Right lobe of liver (tissue), 6 donors: ENCODE measurements at regions not wholly inside any gene's neighbourhood (a gene's known extent, or its start where the extent isn't known, plus 50 kb on each side); places are given as distances from the start of the nearest gene placed in this dataset.
"Not testable (repeated sequence)": the region's sequence is repeated elsewhere in the genome, so short reads cannot be mapped to it uniquely, and the experiment has no call there.

Experiments used
- ATAC-seq, 4 donors: fragments of 200-7000 bp; cut with Tn5 transposase; one replicate each; pipeline ENCODE4 v1.9.1; 2020; ENCODE audit warnings: mild to moderate bottlenecking in 4 of 4, moderate library complexity in 4 of 4
- DNase-seq, 3 donors: peaks; one replicate each; pipeline ENCODE4 v3.0.0-alpha.2; 2020
- H3K27ac ChIP-seq, 3 donors: fragments of 200-600 bp; one replicate each; pipeline ENCODE4 v1.8.0; 2022
- H3K27me3 ChIP-seq, 2 donors: fragments of 200-600 bp; one replicate each; pipeline ENCODE4 v1.8.0; 2022
- H3K36me3 ChIP-seq, 4 donors: fragments of 200-600 bp; sonication (generic) in 1 of 4; one replicate each; pipeline versions ENCODE4 v1.5.1 to v1.8.0; 2017 to 2022; ENCODE audit warnings: control low read depth in 1 of 4
- H3K4me1 ChIP-seq, 4 donors: fragments of 200-600 bp; sonication (generic) in 1 of 4; one replicate each; pipeline versions ENCODE4 v1.5.1 to v1.8.0; 2017 to 2022; ENCODE audit warnings: control low read depth in 1 of 4
- H3K4me3 ChIP-seq, 3 donors: fragments of 200-600 bp; one replicate each; pipeline ENCODE4 v1.8.0; 2022
- H3K9me3 ChIP-seq, 4 donors: fragments of 200-600 bp; sonication (generic) in 1 of 4; one replicate each; pipeline versions ENCODE4 v1.5.1 to v1.8.0; 2017 to 2022; ENCODE audit warnings: control low read depth in 1 of 4
- CTCF ChIP-seq, 4 donors: fragments of 200-600 bp in 3 of 4; fragments of 450-650 bp in 1 of 4; IDR thresholded peaks; one replicate each; pipeline versions ENCODE4 v1.5.1 to v1.8.0; 2016 to 2022; ENCODE audit warnings: antibody characterized with exemption in 4 of 4, mild to moderate bottlenecking in 2 of 4
- POLR2A ChIP-seq: fragments of 450-650 bp; IDR thresholded peaks from one replicate; pipeline ENCODE4 v1.6.1; 2017; ENCODE audit warnings: antibody characterized with exemption, mild to moderate bottlenecking
- WGBS: methylation state at CpG from one replicate; pipeline ENCODE4 v1.1.6; 2018; ENCODE audit warnings: low coverage, low lambda C conversion rate; ENCODE audit not compliant: insufficient coverage; ENCODE audit errors: missing lambda C conversion rate; 5-methylcytosine and 5-hydroxymethylcytosine counted together
- intact Hi-C, 2 donors: fragments of 100-400 bp; cut with DNase I; formaldehyde crosslinking; loops; one replicate each; pipeline versions ENCODE4 v1.11.2 to v1.14.1; 2022
- donor health status: DM: no; HTN: yes; CAD: no.
- donor health status: DM: no; HTN: no; CAD: no.
- donor health status: DM: no; HTN: no; CAD: no.
- donor health status: DM: no; HTN: yes; CAD: no.
- donor health status: DM: no; HTN: yes; CAD: no.

GRCh38 chr1:101420406-101420805, 183.6 kb downstream of the S1PR1 start:
- no peak for DNase-seq
- intact Hi-C loops, result no loop called here
- Histone ChIP-seq H3K36me3 (no peaks in the 10 kb centered on the region), H3K27me3 (no peaks in the 10 kb centered on the region), H3K9me3 (no peaks in the 10 kb centered on the region), H3K4me3 (no peak overlapping the region), H3K27ac (no peak overlapping the region), H3K4me1 (no peaks in the 10 kb centered on the region)
- no peak for ATAC-seq
- WGBS, result 15% methylated on average over 2 of the region's 2 CpGs
- TF ChIP-seq CTCF (IDR thresholded peaks at IDR 0.05), result no peak

GRCh38 chr1:101428083-101428482, 191.3 kb downstream of the S1PR1 start:
- H3K27ac ChIP-seq, DNase-seq, intact Hi-C loops, H3K36me3 ChIP-seq, H3K27me3 ChIP-seq, ATAC-seq, H3K9me3 ChIP-seq, H3K4me1 ChIP-seq, H3K4me3 ChIP-seq: not testable (repeated sequence)
- 63% methylated on average over 1 of the region's 1 CpG for WGBS

- 48% methylated on average over 1 of the region's 1 CpG for WGBS
- TF ChIP-seq POLR2A (no peak), CTCF (IDR thresholded peaks at IDR 0.05) (no peak)
- no peaks in the 10 kb centered on the region for H3K27me3 ChIP-seq
- H3K36me3 ChIP-seq, result no peaks in the 10 kb centered on the region
- ATAC-seq (no peak), DNase-seq (no peak)
- no peaks in the 10 kb centered on the region for H3K4me1 ChIP-seq
- intact Hi-C loops, result no loop called here
- H3K27ac ChIP-seq, result no peak overlapping the region
- H3K4me3 ChIP-seq, result no peak overlapping the region
- H3K9me3 ChIP-seq, result no peaks in the 10 kb centered on the region
Measured at GRCh38 chr1:101428562-101428961, 191.7 kb downstream of the S1PR1 start.

- 61% methylated on average over 4 of the region's 4 CpGs for WGBS
- Histone ChIP-seq H3K4me3 (no peak overlapping the region), H3K4me1 (no peaks in the 10 kb centered on the region), H3K9me3 (no peaks in the 10 kb centered on the region), H3K27me3 (no peaks in the 10 kb centered on the region), H3K36me3 (no peaks in the 10 kb centered on the region), H3K27ac (no peak overlapping the region)
- TF ChIP-seq POLR2A, result no peak
- no peak for TF ChIP-seq CTCF (IDR thresholded peaks at IDR 0.05)
- intact Hi-C loops, result no loop called here
- ATAC-seq (no peak), DNase-seq (no peak)
Measured at GRCh38 chr1:101431956-101432510, 195.2 kb downstream of the S1PR1 start.

- H3K9me3 ChIP-seq, result no peaks in the 10 kb centered on the region
- DNase-seq, result no peak
- no peaks in the 10 kb centered on the region for H3K27me3 ChIP-seq
- H3K36me3 ChIP-seq, result no peaks in the 10 kb centered on the region
- intact Hi-C loops, result no loop called here
- TF ChIP-seq CTCF (IDR thresholded peaks at IDR 0.05) (no peak), POLR2A (no peak)
- 53% methylated on average over 4 of the region's 4 CpGs for WGBS
- no peak overlapping the region for H3K27ac ChIP-seq
- ATAC-seq, result no peak
- no peak overlapping the region for H3K4me3 ChIP-seq
- no peaks in the 10 kb centered on the region for H3K4me1 ChIP-seq
Measured at GRCh38 chr1:101435831-101436511, 199.2 kb downstream of the S1PR1 start.
